ENCODE measurements at regions not wholly inside any gene's neighbourhood (a gene's known extent, or its start where the extent isn't known, plus 50 kb on each side); places are given as distances from the start of the nearest gene placed in this dataset.

DNA sequence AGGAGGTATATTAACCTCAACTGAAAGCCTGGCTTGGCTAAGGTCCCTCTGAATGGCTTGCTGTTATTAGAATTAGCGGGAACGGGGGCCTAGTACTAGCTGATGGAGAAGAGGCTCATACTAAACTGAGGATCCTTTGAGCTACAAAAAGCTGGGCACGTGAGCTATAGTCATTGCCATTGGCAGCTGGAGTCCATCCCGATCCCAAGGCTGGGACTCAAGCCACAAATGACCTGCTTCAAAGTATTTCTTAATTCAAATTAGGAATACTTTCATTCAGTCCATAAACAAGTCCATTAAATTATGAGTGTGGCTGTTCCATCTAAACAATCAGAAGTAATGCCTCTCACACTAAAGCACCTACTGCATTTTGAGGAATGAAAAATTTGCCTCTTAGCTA is 114.5 kb downstream of the DACT1 start:
- TF ChIP-seq TEAD4 (IDR thresholded peaks at IDR 0.05; ENCODE audit: low read depth, low read length) (no peak), JUND (IDR thresholded peaks at IDR 0.05; ENCODE audit: low read length) (no peak), TAF1 (IDR thresholded peaks at IDR 0.05; ENCODE audit: low read depth, low read length) (no peak), RAD21 (IDR thresholded peaks at IDR 0.05 in 1 of 2, conservative IDR thresholded peaks at IDR 0.05 in 1 of 2; ENCODE audit: low read depth in 2 of 2, low read length in 2 of 2) (no peak), POLR2A (IDR thresholded peaks at IDR 0.05; ENCODE audit: control extremely low read depth in 1 of 2, low read depth in 2 of 2, low read length in 2 of 2) (no peak), KDM5A (IDR thresholded peaks at IDR 0.05; ENCODE audit: low read length) (no peak), JUN (IDR thresholded peaks at IDR 0.05; ENCODE audit: low read depth, low read length) (no peak), CTCF (IDR thresholded peaks at IDR 0.05; ENCODE audit: control extremely low read depth in 1 of 3, insufficient read depth in 1 of 3, low read depth in 1 of 3, low read length in 3 of 3) (no peak), ZNF274 (IDR thresholded peaks at IDR 0.05; ENCODE audit: borderline replicate concordance, extremely low read depth, low read length) (no peak), EZH2 (IDR thresholded peaks at IDR 0.05; ENCODE audit: low read depth, low read length, severe bottlenecking) (no peak), SIN3A (conservative IDR thresholded peaks at IDR 0.05 in 1 of 2, IDR thresholded peaks at IDR 0.05 in 1 of 2; ENCODE audit: low read depth in 1 of 2, low read length in 2 of 2) (no peak)
- TF ChIP-seq, protein P1, sequence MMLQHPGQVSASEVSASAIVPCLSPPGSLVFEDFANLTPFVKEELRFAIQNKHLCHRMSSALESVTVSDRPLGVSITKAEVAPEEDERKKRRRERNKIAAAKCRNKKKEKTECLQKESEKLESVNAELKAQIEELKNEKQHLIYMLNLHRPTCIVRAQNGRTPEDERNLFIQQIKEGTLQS (IDR thresholded peaks at IDR 0.05; ENCODE audit: insufficient read depth, low read depth, low read length), result no peak
